Coronary artery (tissue), 2 donors: ENCODE measurements at regions not wholly inside any gene's neighbourhood (a gene's known extent, or its start where the extent isn't known, plus 50 kb on each side); places are given as distances from the start of the nearest gene placed in this dataset.

ENCODE experiments used
- DNase-seq: peaks from one replicate; pipeline ENCODE4 v3.0.0-alpha.2; 2017; ENCODE audit warnings: low spot score
- H3K27ac ChIP-seq, 2 donors: fragments of 200-600 bp; sonication (generic); one replicate each; pipeline ENCODE4 v1.5.1; 2016 to 2019
- H3K4me3 ChIP-seq: fragments of 200-600 bp; sonication (generic); 2 replicates; pipeline ENCODE4 v1.5.1; 2016; ENCODE audit warnings: mild to moderate bottlenecking, moderate library complexity
- TF ChIP-seq, protein P1 (sequence below): fragments of 200-600 bp; sonication (generic); IDR thresholded peaks from one replicate; pipeline ENCODE4 v1.5.1; 2019; ENCODE audit warnings: antibody characterized with exemption

DNA sequence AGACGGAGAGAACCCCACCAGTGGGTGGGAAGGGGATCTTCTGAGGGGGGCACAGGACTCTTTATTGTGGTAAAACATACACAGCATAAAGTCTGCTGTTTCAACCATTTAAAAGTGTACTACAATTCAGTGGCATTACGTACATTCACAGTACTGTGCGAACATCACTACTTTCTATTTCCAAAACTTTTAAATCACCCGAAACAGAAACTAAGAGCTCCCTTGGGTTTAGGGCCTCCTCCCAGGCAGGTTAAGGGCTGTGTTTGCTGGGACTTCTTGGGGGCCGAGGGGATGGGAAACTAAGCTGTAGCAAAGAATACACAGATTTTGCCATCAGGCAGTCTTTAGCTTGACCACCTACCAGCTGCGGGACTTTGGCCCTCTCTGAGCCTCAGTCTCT is 242.0 kb downstream of the HAUS1 start:
- no peak overlapping the region for H3K27ac ChIP-seq
- TF ChIP-seq, protein P1, sequence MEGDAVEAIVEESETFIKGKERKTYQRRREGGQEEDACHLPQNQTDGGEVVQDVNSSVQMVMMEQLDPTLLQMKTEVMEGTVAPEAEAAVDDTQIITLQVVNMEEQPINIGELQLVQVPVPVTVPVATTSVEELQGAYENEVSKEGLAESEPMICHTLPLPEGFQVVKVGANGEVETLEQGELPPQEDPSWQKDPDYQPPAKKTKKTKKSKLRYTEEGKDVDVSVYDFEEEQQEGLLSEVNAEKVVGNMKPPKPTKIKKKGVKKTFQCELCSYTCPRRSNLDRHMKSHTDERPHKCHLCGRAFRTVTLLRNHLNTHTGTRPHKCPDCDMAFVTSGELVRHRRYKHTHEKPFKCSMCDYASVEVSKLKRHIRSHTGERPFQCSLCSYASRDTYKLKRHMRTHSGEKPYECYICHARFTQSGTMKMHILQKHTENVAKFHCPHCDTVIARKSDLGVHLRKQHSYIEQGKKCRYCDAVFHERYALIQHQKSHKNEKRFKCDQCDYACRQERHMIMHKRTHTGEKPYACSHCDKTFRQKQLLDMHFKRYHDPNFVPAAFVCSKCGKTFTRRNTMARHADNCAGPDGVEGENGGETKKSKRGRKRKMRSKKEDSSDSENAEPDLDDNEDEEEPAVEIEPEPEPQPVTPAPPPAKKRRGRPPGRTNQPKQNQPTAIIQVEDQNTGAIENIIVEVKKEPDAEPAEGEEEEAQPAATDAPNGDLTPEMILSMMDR: no peak
- no peak overlapping the region for H3K4me3 ChIP-seq
- DNase-seq: no peak

- TF ChIP-seq, protein P1: no peak
- DNase-seq: no peak
- H3K4me3 ChIP-seq: no peak overlapping the region
- H3K27ac ChIP-seq: no peak overlapping the region
Measured at GRCh38 chr18:46346896-46347630, 242.9 kb downstream of the HAUS1 start.

- no peak overlapping the region for H3K4me3 ChIP-seq
- no peak for DNase-seq
- no peak overlapping the region for H3K27ac ChIP-seq
- TF ChIP-seq, protein P1: no peak
Measured at GRCh38 chr18:46350598-46351159, 246.5 kb downstream of the HAUS1 start.

DNA sequence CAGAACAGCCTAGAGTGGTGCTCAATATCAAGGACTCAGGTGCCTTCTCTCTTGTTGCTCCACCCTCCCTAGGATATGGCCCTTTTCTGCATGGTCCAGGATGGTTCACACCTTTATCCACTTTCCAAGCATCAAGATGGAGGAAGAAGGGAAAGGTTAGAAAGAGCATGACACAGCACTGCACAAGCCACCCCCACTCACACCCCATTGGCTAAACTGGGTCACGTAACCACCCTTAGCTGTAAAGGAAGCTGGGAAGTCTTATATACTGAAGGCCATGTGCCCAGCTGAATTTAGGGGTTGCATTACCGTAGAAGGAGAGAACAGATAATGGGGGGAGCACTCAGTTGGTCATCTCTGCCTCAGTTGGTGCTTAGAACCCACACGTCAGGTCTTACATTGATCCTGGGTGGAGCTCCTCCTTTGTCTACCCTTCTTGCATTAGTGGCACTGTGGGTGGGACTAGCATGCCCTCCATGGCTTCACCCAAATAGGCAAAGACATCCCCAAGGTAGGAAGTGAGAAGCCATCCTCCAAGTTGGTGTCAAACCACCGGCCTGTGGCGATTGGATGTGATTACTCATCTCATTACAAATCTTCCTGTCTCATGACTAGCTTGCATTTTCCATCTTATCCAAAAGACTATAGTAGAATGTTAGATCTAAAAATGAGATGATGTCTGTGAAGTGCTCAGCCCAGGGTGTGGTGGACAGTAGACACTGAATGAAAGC is 248.5 kb downstream of the HAUS1 start:
- Histone ChIP-seq H3K27ac (no peak overlapping the region), H3K4me3 (no peak overlapping the region)
- TF ChIP-seq, protein P1: no peak
- no peak for DNase-seq

DNA sequence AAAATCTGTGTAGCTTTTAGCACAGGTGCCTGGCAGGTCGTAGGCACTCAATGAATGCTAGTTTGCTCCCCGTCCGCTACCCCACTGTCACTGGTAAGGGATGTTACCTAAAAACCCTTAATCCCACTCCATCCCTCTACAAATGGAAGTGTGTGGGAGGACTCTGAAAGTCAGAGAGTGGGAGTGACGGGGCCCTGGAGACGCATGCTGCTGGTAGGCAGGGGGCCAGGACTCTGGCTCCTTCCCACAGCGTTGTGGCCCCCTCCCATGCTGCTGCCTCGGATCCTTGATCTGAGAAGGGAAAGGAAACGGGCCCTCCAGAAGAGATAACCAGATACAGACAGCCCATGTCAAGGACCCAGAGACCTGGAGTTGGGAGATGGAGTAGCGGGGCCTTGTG is 249.3 kb downstream of the HAUS1 start:
- no peak overlapping the region for H3K27ac ChIP-seq
- DNase-seq: no peak
- TF ChIP-seq, protein P1: no peak
- no peak overlapping the region for H3K4me3 ChIP-seq

- TF ChIP-seq, protein P1: no peak
- H3K4me3 ChIP-seq: no peak overlapping the region
- H3K27ac ChIP-seq: no peak overlapping the region
- DNase-seq: no peak
Measured at GRCh38 chr18:46356278-46357033, 252.3 kb downstream of the HAUS1 start.
